HepG2 (cell line): ENCODE measurements at regions not wholly inside any gene's neighbourhood (a gene's known extent, or its start where the extent isn't known, plus 50 kb on each side); places are given as distances from the start of the nearest gene placed in this dataset.

Source experiments
- ATAC-seq: fragments of 200-7000 bp; cut with Tn5 transposase; 3 replicates; pipeline ENCODE4 v1.9.1; 2020; ENCODE audit warnings: mild to moderate bottlenecking, moderate library complexity
- BruUV-seq: library from RNA; stranded (reverse); fragments of 400-500 nt; replicated peaks from 2 replicates; lab custom pipeline; 2021; lab: Mats Ljungman, UMichigan
- CTCF ChIA-PET: fragments of 300-600 bp; formaldehyde crosslinking; extraction: SDS; loops from one replicate; lab custom pipeline; 2021; ENCODE audit warnings: low total read pairs, inconsistent platforms, low intra/inter-chr PET ratio; lab: Yijun Ruan, JAX
- POLR2A ChIA-PET: fragments of 350-600 bp; sonication (Branson Sonifier 250); formaldehyde crosslinking; loops from one replicate; lab custom pipeline; 2020; ENCODE audit warnings: antibody characterized with exemption, inconsistent platforms; lab: Yijun Ruan, JAX
- DNase-seq: peaks from one replicate; pipeline ENCODE4 v3.0.0-alpha.2; 2015; ENCODE audit warnings: low spot score
- FAIRE-seq: peaks from 3 replicates; lab custom pipeline; 2011; peaks lifted over from hg19 to GRCh38; lab: Jason Lieb, UNC
- H2AFZ ChIP-seq: one replicate; pipeline ENCODE4 v1.6.1; 2011; ENCODE audit warnings: low read length, inconsistent platforms
- H3K27ac ChIP-seq: fragments of 300-600 bp; 3 replicates; pipeline ENCODE4 v1.8.0; 2011; ENCODE audit warnings: mixed run types, mild to moderate bottlenecking, mixed read lengths, low read length, inconsistent platforms; ENCODE audit not compliant: insufficient read depth; ENCODE audit errors: extremely low read length
- H3K27me3 ChIP-seq, 2 experiments: fragments of 200-600 bp in 1 of 2; 2 replicates in 1 of 2; 3 replicates in 1 of 2; pipeline versions ENCODE4 v1.6.0 to v1.8.0; 2011; ENCODE audit warnings: low read length in 2 of 2, mild to moderate bottlenecking in 2 of 2, moderate library complexity in 2 of 2, inconsistent platforms in 1 of 2; ENCODE audit not compliant: insufficient read depth in 2 of 2, control insufficient read depth in 1 of 2
- H3K36me3 ChIP-seq, 2 experiments: fragments of 200-600 bp in 1 of 2; replicated peaks in 1 of 2; 2 replicates in 1 of 2; 3 replicates in 1 of 2; pipeline versions ENCODE4 v1.5.1 to v1.8.0; 2011; ENCODE audit warnings: low read length in 2 of 2, inconsistent platforms in 1 of 2; ENCODE audit not compliant: insufficient read depth in 2 of 2, control insufficient read depth in 1 of 2
- H3K4me1 ChIP-seq: 2 replicates; pipeline ENCODE4 v1.5.1; 2012; ENCODE audit warnings: low read length, inconsistent platforms; ENCODE audit not compliant: insufficient read depth
- H3K4me2 ChIP-seq: 2 replicates; pipeline ENCODE4 v1.6.0; 2011; ENCODE audit warnings: low read depth, low read length, inconsistent platforms
- H3K4me3 ChIP-seq, 3 experiments: fragments of 200-600 bp in 1 of 3; sonication (generic), shearing (Covaris generic) in 1 of 3; replicated peaks in 1 of 3; 2 replicates each; pipeline ENCODE4 v1.5.1; 2011 to 2016; ENCODE audit warnings: low read length in 3 of 3, inconsistent platforms in 2 of 3, low read depth in 2 of 3, mild to moderate bottlenecking in 2 of 3, control low read depth in 1 of 3, mixed read lengths in 1 of 3; ENCODE audit not compliant: insufficient read depth in 1 of 3
- H3K79me2 ChIP-seq: one replicate; pipeline ENCODE4 v1.6.1; 2011; ENCODE audit warnings: low read length, inconsistent platforms; ENCODE audit not compliant: insufficient read depth
- H3K9ac ChIP-seq: 2 replicates; pipeline ENCODE4 v1.6.0; 2011; ENCODE audit warnings: mild to moderate bottlenecking, low read depth, low read length, inconsistent platforms; ENCODE audit not compliant: insufficient read depth
- H3K9me3 ChIP-seq: 2 replicates; pipeline ENCODE4 v1.5.1; 2012; ENCODE audit warnings: mild to moderate bottlenecking, low read length
- H4K20me1 ChIP-seq: 2 replicates; pipeline ENCODE4 v1.6.0; 2011; ENCODE audit warnings: inconsistent platforms, mild to moderate bottlenecking, low read length, moderate library complexity; ENCODE audit not compliant: insufficient read depth
- KAT2B ChIP-seq: fragments of 150-350 bp; IDR thresholded peaks from 2 replicates; pipeline ENCODE4 v1.6.1; 2014; ENCODE audit warnings: low read depth, low read length, borderline replicate concordance
- MTERF4 ChIP-seq: sonication (generic); formaldehyde crosslinking; IDR thresholded peaks from 2 replicates; pipeline ENCODE4 v1.8.0; 2023; ENCODE audit warnings: mild to moderate bottlenecking, missing genetic modification reagents
- PHB2 ChIP-seq: fragments of 450-650 bp; IDR thresholded peaks from 2 replicates; pipeline ENCODE4 v1.6.1; 2018; ENCODE audit not compliant: partially characterized antibody
- POLR2AphosphoS5 ChIP-seq: IDR thresholded peaks from 2 replicates; pipeline ENCODE4 v1.6.1; 2012; ENCODE audit warnings: low read depth, low read length
- PRMT3 ChIP-seq: sonication (generic); formaldehyde crosslinking; IDR thresholded peaks from 2 replicates; pipeline ENCODE4 v1.8.1; 2022; ENCODE audit warnings: low read depth, mild to moderate bottlenecking, moderate library complexity, missing genetic modification reagents, borderline replicate concordance
- SSRP1 ChIP-seq: IDR thresholded peaks from 2 replicates; pipeline ENCODE4 v1.6.1; 2016; ENCODE audit warnings: control low read depth
- TGIF2 ChIP-seq: IDR thresholded peaks from 2 replicates; pipeline ENCODE4 v1.6.1; 2016; ENCODE audit warnings: control low read depth, missing compliant biosample characterization
- ZMYM4 ChIP-seq: sonication (generic); formaldehyde crosslinking; IDR thresholded peaks from 2 replicates; pipeline ENCODE4 v1.8.1; 2023; ENCODE audit warnings: mild to moderate bottlenecking, missing genetic modification reagents
- ZNF33A ChIP-seq: sonication (generic); formaldehyde crosslinking; IDR thresholded peaks from 2 replicates; pipeline ENCODE4 v1.5.1; 2020; ENCODE audit warnings: missing genetic modification reagents, mild to moderate bottlenecking, moderate library complexity, borderline replicate concordance
- ZNF44 ChIP-seq: sonication (generic); formaldehyde crosslinking; IDR thresholded peaks from 2 replicates; pipeline ENCODE4 v1.5.1; 2020; ENCODE audit warnings: mild to moderate bottlenecking, missing genetic modification reagents
- ZNF547 ChIP-seq: sonication (generic); formaldehyde crosslinking; IDR thresholded peaks from 2 replicates; pipeline ENCODE4 v1.5.1; 2020; ENCODE audit warnings: mild to moderate bottlenecking, missing genetic modification reagents
- whole genome bisulfite sequencing: methylation state at CpG from one replicate; pipeline ENCODE4 v1.1.6; 2017; ENCODE audit warnings: low lambda C conversion rate; 5-methylcytosine and 5-hydroxymethylcytosine counted together
- in situ Hi-C: cut with HindIII; loops from 2 replicates; pipeline ENCODE4 v1.10.0; 2017; ENCODE audit warnings: low pct_unique_long_range_greater_than_20kb; ENCODE audit not compliant: extremely low pct_ligation_motif_present
- intact Hi-C: fragments of 100-400 bp; cut with micrococcal nuclease; formaldehyde crosslinking; loops from one replicate; pipeline ENCODE4 v1.10.0; 2022; ENCODE audit not compliant: unreplicated experiment
- TF ChIP-seq, protein P1 (sequence below): sonication (generic); formaldehyde crosslinking; IDR thresholded peaks from 2 replicates; pipeline ENCODE4 v1.5.0; 2020; ENCODE audit warnings: missing genetic modification reagents

DNA sequence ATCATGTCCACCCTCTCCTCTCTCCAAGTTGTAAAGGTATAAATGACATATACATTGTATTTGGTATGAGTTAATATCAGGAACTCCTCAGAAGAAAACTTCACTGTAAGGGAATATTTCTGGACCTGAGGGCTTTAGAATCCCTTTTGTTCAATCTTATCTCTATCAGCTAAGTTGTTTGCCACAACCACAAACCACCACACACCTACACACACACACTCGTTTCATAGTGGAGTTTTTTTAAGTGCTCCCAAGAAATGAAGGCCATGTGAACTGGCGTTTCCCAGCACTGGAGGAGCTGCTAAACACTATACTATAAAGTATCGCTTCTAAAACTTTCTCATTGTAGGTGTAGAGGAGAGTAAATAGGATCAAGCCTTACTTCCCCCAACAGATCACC lies 64.8 kb upstream of the GHITM start:
- no peaks in the 10 kb centered on the region for H4K20me1 ChIP-seq
- TF ChIP-seq PRMT3 (CRISPR knock-in tag) (no peak), ZNF44 (no peak)
- CTCF ChIA-PET = no interaction called here
- H3K9ac ChIP-seq = no peak overlapping the region
- ATAC-seq (no peak), FAIRE-seq (no peak), DNase-seq (no peak)
- 16% methylated on average over 3 of the region's 3 CpGs for WGBS
- in situ Hi-C loops (no loop called here), intact Hi-C loops (no loop called here)
- POLR2A ChIA-PET = no interaction called here
- H3K79me2 ChIP-seq = no peaks in the 10 kb centered on the region
- no peak overlapping the region for H3K4me3 ChIP-seq
- H3K27ac ChIP-seq = no peak overlapping the region
- no peaks in the 10 kb centered on the region for H3K36me3 ChIP-seq
- no peak overlapping the region for H3K4me2 ChIP-seq
- no TSS peak for BruUV-seq
- no peak overlapping the region for H2AFZ ChIP-seq
- no peaks in the 10 kb centered on the region; a peak in 1 of 5 replicates for H3K27me3 ChIP-seq
- no peaks in the 10 kb centered on the region for H3K9me3 ChIP-seq
- no peaks in the 10 kb centered on the region for H3K4me1 ChIP-seq

DNA sequence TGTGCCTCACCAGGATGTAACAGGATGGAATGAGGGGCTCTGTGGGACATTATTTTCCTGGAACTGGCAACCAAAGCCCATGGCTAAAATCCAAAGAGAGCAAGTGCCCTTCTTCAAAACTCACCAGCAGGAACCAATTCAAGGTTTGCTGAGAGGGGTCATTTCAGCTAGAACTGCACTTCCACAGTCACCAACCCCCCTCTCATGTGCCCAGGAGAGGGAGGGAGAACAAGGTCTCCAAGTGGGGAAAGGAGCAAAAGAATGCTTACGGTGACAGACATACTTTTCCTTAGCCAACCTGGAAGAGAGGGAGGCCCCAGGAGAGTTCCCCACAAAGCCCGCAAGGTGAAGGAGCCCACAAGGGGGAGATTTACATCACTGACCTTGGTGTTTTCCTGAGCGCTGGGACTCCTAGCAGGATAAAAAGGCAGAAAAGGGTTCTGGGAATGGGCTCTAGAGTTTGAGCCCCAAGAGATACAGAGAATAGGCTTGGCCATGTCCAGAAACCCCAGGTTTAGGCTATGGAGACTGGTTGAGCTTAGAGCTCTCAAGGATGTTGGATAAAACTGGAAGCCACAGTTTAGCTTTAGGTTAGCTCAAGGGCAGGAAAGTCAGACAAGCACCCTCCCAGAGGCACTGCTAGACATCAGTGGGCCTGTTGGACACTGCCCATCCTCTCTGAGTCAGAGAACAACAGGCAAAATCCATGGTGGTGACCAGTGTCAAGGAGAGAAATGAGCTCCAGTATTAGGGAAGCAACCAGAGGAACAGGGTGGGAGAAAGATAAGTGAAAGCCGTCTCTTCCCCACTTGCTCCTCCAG lies 63.9 kb upstream of the GHITM start:
- in situ Hi-C loops = no loop called here
- Histone ChIP-seq H3K27me3 (no peaks in the 10 kb centered on the region; a peak in 1 of 5 replicates), H3K79me2 (no peaks in the 10 kb centered on the region), H3K4me2 (no peak overlapping the region), H3K4me1 (no peaks in the 10 kb centered on the region), H3K36me3 (no peaks in the 10 kb centered on the region), H3K27ac (no peak overlapping the region), H3K9me3 (no peaks in the 10 kb centered on the region), H4K20me1 (no peaks in the 10 kb centered on the region), H2AFZ (no peak overlapping the region), H3K9ac (no peak overlapping the region), H3K4me3 (no peak overlapping the region)
- no peak for DNase-seq
- POLR2A ChIA-PET = no interaction called here
- no TSS peak for BruUV-seq
- ATAC-seq = no peak
- intact Hi-C loops = loop anchor here (1.0 kb wide), 1 partner anchor 130 kb away; no protein-coding TSS in a partner anchor
- CTCF ChIA-PET = no interaction called here
- WGBS = 8% methylated on average over 4 of the region's 4 CpGs
- FAIRE-seq = no peak
- TF ChIP-seq PHB2 (no peak), ZNF547 (CRISPR knock-in tag) (no peak), KAT2B (no peak), TGIF2 (CRISPR knock-in tag) (no peak), POLR2AphosphoS5 (no peak), ZMYM4 (CRISPR knock-in tag) (no peak), SSRP1 (no peak), ZNF33A (no peak), MTERF4 (CRISPR knock-in tag) (no peak)
- TF ChIP-seq, protein P1, sequence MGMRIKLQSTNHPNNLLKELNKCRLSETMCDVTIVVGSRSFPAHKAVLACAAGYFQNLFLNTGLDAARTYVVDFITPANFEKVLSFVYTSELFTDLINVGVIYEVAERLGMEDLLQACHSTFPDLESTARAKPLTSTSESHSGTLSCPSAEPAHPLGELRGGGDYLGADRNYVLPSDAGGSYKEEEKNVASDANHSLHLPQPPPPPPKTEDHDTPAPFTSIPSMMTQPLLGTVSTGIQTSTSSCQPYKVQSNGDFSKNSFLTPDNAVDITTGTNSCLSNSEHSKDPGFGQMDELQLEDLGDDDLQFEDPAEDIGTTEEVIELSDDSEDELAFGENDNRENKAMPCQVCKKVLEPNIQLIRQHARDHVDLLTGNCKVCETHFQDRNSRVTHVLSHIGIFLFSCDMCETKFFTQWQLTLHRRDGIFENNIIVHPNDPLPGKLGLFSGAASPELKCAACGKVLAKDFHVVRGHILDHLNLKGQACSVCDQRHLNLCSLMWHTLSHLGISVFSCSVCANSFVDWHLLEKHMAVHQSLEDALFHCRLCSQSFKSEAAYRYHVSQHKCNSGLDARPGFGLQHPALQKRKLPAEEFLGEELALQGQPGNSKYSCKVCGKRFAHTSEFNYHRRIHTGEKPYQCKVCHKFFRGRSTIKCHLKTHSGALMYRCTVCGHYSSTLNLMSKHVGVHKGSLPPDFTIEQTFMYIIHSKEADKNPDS = no peak
